GM23338 (cell line): ENCODE measurements at regions not wholly inside any gene's neighbourhood (a gene's known extent, or its start where the extent isn't known, plus 50 kb on each side); places are given as distances from the start of the nearest gene placed in this dataset.

Experiments
- ATAC-seq: fragments of 200-7000 bp; cut with Tn5 transposase; 3 replicates; pipeline ENCODE4 v1.9.1; 2020
- DNase-seq: peaks from one replicate; pipeline ENCODE4 v3.0.0-alpha.2; 2015; ENCODE audit warnings: low spot score
- H2AFZ ChIP-seq: fragments of 200-600 bp; sonication (generic); 2 replicates; pipeline ENCODE4 v1.8.0; 2016; ENCODE audit warnings: antibody characterized with exemption, mild to moderate bottlenecking, moderate library complexity
- H3F3A ChIP-seq: fragments of 200-600 bp; sonication (generic); replicated peaks from 2 replicates; pipeline ENCODE4 v1.8.0; 2017; ENCODE audit warnings: antibody characterized with exemption, mixed run types, low read depth
- H3K27ac ChIP-seq: fragments of 200-600 bp; sonication (generic); 2 replicates; pipeline ENCODE4 v1.6.1; 2016; ENCODE audit warnings: low read depth
- H3K27me3 ChIP-seq: fragments of 200-600 bp; sonication (generic); 2 replicates; pipeline ENCODE4 v1.8.0; 2016; ENCODE audit warnings: mild to moderate bottlenecking, mixed run types, moderate library complexity; ENCODE audit not compliant: insufficient read depth
- H3K36me3 ChIP-seq: fragments of 200-600 bp; sonication (generic); 2 replicates; pipeline ENCODE4 v1.8.0; 2016; ENCODE audit warnings: mild to moderate bottlenecking; ENCODE audit not compliant: insufficient read depth
- H3K4me1 ChIP-seq: fragments of 200-600 bp; sonication (generic); 2 replicates; pipeline ENCODE4 v1.8.0; 2016; ENCODE audit warnings: mild to moderate bottlenecking, moderate library complexity; ENCODE audit not compliant: insufficient read depth
- H3K4me2 ChIP-seq: fragments of 200-600 bp; sonication (generic); 2 replicates; pipeline ENCODE4 v1.7.1; 2017; ENCODE audit warnings: mixed run types
- H3K4me3 ChIP-seq: fragments of 200-600 bp; sonication (generic); 2 replicates; pipeline ENCODE4 v1.6.1; 2016; ENCODE audit warnings: mixed run types
- H3K79me2 ChIP-seq: fragments of 200-600 bp; sonication (generic); replicated peaks from 2 replicates; pipeline ENCODE4 v1.8.0; 2017; ENCODE audit warnings: mild to moderate bottlenecking; ENCODE audit not compliant: insufficient read depth
- H3K9me2 ChIP-seq: fragments of 200-600 bp; sonication (generic); 2 replicates; pipeline ENCODE4 v1.8.0; 2017; ENCODE audit not compliant: insufficient read depth
- H4K20me1 ChIP-seq: fragments of 200-600 bp; sonication (generic); replicated peaks from 2 replicates; pipeline ENCODE4 v1.8.0; 2017; ENCODE audit warnings: mild to moderate bottlenecking; ENCODE audit not compliant: insufficient read depth
- H3K27ac Mint-ChIP-seq: 2 replicates; pipeline ENCODE4 v1.8.0; 2020; ENCODE audit warnings: inconsistent platforms, mild to moderate bottlenecking, moderate library complexity, mixed read lengths
- H3K27me3 Mint-ChIP-seq: 3 replicates; pipeline ENCODE4 v1.8.0; 2022; ENCODE audit warnings: low read depth, mild to moderate bottlenecking, moderate library complexity, mixed read lengths, inconsistent platforms; ENCODE audit not compliant: insufficient read depth, poor library complexity
- H3K36me3 Mint-ChIP-seq: 3 replicates; pipeline ENCODE4 v1.8.0; 2021; ENCODE audit warnings: low read depth, mild to moderate bottlenecking, inconsistent platforms, moderate library complexity, mixed read lengths
- H3K4me1 Mint-ChIP-seq: 3 replicates; pipeline ENCODE4 v1.8.0; 2020; ENCODE audit warnings: mild to moderate bottlenecking, inconsistent platforms, mixed read lengths
- H3K4me3 Mint-ChIP-seq: 3 replicates; pipeline ENCODE4 v1.8.0; 2021; ENCODE audit warnings: moderate library complexity, mild to moderate bottlenecking, inconsistent platforms, mixed read lengths
- H3K9me3 Mint-ChIP-seq: 3 replicates; pipeline ENCODE4 v1.8.0; 2020; ENCODE audit warnings: moderate library complexity, mild to moderate bottlenecking, inconsistent platforms, mixed read lengths
- CREB1 ChIP-seq: fragments of 250-450 bp; sonication (Bioruptor Pico); IDR thresholded peaks from 2 replicates; pipeline ENCODE4 v1.5.0; 2020; ENCODE audit warnings: low read depth, mild to moderate bottlenecking, moderate library complexity
- CTCF ChIP-seq, 2 experiments: fragments of 200-600 bp in 1 of 2; sonication (generic) in 1 of 2; conservative IDR thresholded peaks; 2 replicates each; pipeline versions ENCODE4 v1.5.1 to v1.6.1; 2016 to 2017; ENCODE audit warnings: antibody characterized with exemption in 2 of 2, low read depth in 2 of 2, mild to moderate bottlenecking in 2 of 2, moderate library complexity in 1 of 2
- ETS1 ChIP-seq: IDR thresholded peaks from 2 replicates; pipeline ENCODE4 v1.6.1; 2016; ENCODE audit warnings: antibody characterized with exemption
- EZH2 ChIP-seq: fragments of 200-600 bp; sonication (generic); IDR thresholded peaks from one replicate; pipeline ENCODE4 v1.8.0; 2017; ENCODE audit warnings: antibody characterized with exemption, mild to moderate bottlenecking, low read depth; ENCODE audit not compliant: unreplicated experiment
- EZH2phosphoT487 ChIP-seq: fragments of 200-600 bp; sonication (generic); IDR thresholded peaks from one replicate; pipeline ENCODE4 v1.8.1; 2018; ENCODE audit warnings: antibody characterized with exemption; ENCODE audit not compliant: unreplicated experiment
- NANOG ChIP-seq: IDR thresholded peaks from 2 replicates; pipeline ENCODE4 v1.6.1; 2016; ENCODE audit warnings: antibody characterized with exemption, borderline replicate concordance
- POLR2AphosphoS5 ChIP-seq: IDR thresholded peaks from 2 replicates; pipeline ENCODE4 v1.6.1; 2016; ENCODE audit warnings: antibody characterized with exemption, low read depth
- STAT1 ChIP-seq: IDR thresholded peaks from one replicate; pipeline ENCODE4 v1.6.1; 2016; ENCODE audit warnings: antibody characterized with exemption; ENCODE audit not compliant: unreplicated experiment
- ZNF114 ChIP-seq: fragments of 250-450 bp; sonication (Bioruptor Pico); IDR thresholded peaks from 2 replicates; pipeline ENCODE4 v1.5.0; 2020; ENCODE audit warnings: mild to moderate bottlenecking, moderate library complexity
- ZNF462 ChIP-seq: fragments of 250-450 bp; sonication (Bioruptor Pico); IDR thresholded peaks from 2 replicates; pipeline ENCODE4 v1.5.0; 2020; ENCODE audit warnings: mild to moderate bottlenecking, moderate library complexity

- DNase-seq (no peak), ATAC-seq (no peak)
- no peaks in the 10 kb centered on the region for H3K79me2 ChIP-seq
- no peaks in the 10 kb centered on the region for H3K36me3 ChIP-seq
- no peak overlapping the region for H3K27ac ChIP-seq
- H2AFZ ChIP-seq = no peak overlapping the region
- peaks cover 18% of the 10 kb centered on the region; the same call in 1 of the 2 replicates for H3K4me1 ChIP-seq
- H3K27me3 ChIP-seq = no peaks in the 10 kb centered on the region
- Mint-ChIP-seq H3K9me3 (no peaks in the 10 kb centered on the region), H3K36me3 (no peaks in the 10 kb centered on the region), H3K4me1 (peaks cover 56% of the 10 kb centered on the region), H3K27me3 (peaks cover 20% of the 10 kb centered on the region), H3K4me3 (peak overlapping the region; percentile 5; the same call in 2 of the 3 replicates), H3K27ac (no peak overlapping the region)
- no peak for TF ChIP-seq POLR2AphosphoS5
- no peak for TF ChIP-seq EZH2
- TF ChIP-seq EZH2phosphoT487 = no peak
- no peak for TF ChIP-seq CTCF (conservative IDR thresholded peaks at IDR 0.05; ENCODE audit: low read depth in 2 of 2)
- no peak for TF ChIP-seq STAT1
- no peaks in the 10 kb centered on the region for H3F3A ChIP-seq
- H4K20me1 ChIP-seq = no peaks in the 10 kb centered on the region
- no peaks in the 10 kb centered on the region for H3K9me2 ChIP-seq
- H3K4me2 ChIP-seq = peak overlapping the region; percentile 71
- H3K4me3 ChIP-seq = peak overlapping the region; percentile 30; the same call in 1 of the 2 replicates
Measured at GRCh38 chr10:78914502-78915189, 154.1 kb upstream of the ZMIZ1 start.

GRCh38 chr10:78915190-78915518 is 153.6 kb upstream of the ZMIZ1 start:
- H3K4me3 Mint-ChIP-seq = no peak overlapping the region
- no peak overlapping the region for H3K27ac ChIP-seq
- H3K27me3 Mint-ChIP-seq = peaks cover 21% of the 10 kb centered on the region
- H3K4me2 ChIP-seq = 0 out of 2 replicates have a peak overlapping the region, but pooled peaks have one; percentile 12
- no peaks in the 10 kb centered on the region for H4K20me1 ChIP-seq
- H3K9me2 ChIP-seq = no peaks in the 10 kb centered on the region
- H2AFZ ChIP-seq = no peak overlapping the region
- no peaks in the 10 kb centered on the region for H3K79me2 ChIP-seq
- no peak for ATAC-seq
- no peaks in the 10 kb centered on the region for H3K27me3 ChIP-seq
- H3K4me3 ChIP-seq = no peak overlapping the region
- peaks cover 18% of the 10 kb centered on the region; the same call in 1 of the 2 replicates for H3K4me1 ChIP-seq
- H3K4me1 Mint-ChIP-seq = peaks cover 56% of the 10 kb centered on the region
- no peaks in the 10 kb centered on the region for H3F3A ChIP-seq
- H3K36me3 ChIP-seq = no peaks in the 10 kb centered on the region
- H3K36me3 Mint-ChIP-seq = no peaks in the 10 kb centered on the region
- DNase-seq = no peak
- H3K9me3 Mint-ChIP-seq = no peaks in the 10 kb centered on the region
- H3K27ac Mint-ChIP-seq = no peak overlapping the region
- TF ChIP-seq ZNF462 (CRISPR knock-in tag) = no peak
- TF ChIP-seq CTCF (conservative IDR thresholded peaks at IDR 0.05; ENCODE audit: low read depth in 2 of 2) = no peak
- no peak for TF ChIP-seq ETS1
- no peak for TF ChIP-seq CREB1 (CRISPR knock-in tag)
- no peak for TF ChIP-seq ZNF114 (CRISPR knock-in tag)
- TF ChIP-seq STAT1 = no peak
- TF ChIP-seq EZH2phosphoT487 = no peak
- TF ChIP-seq NANOG = no peak
